HCT116 (cell line): ENCODE measurements at regions not wholly inside any gene's neighbourhood (a gene's known extent, or its start where the extent isn't known, plus 50 kb on each side); places are given as distances from the start of the nearest gene placed in this dataset.

Experiments used
- ATAC-seq: fragments of 200-7000 bp; cut with Tn5 transposase; 2 replicates; pipeline ENCODE4 v1.9.1; 2020; ENCODE audit warnings: mild to moderate bottlenecking, moderate library complexity
- BruUV-seq: library from RNA; stranded (reverse); fragments of 400-500 nt; replicated peaks from 2 replicates; lab custom pipeline; 2021; lab: Mats Ljungman, UMichigan
- CTCF ChIA-PET: fragments of 300-600 bp; sonication (Branson Sonifier 250); formaldehyde crosslinking; loops from one replicate; lab custom pipeline; 2021; ENCODE audit warnings: antibody characterized with exemption; lab: Charles Lee
- POLR2A ChIA-PET: fragments of 300-600, 350-600 bp; sonication (Branson Sonifier 250); formaldehyde crosslinking; loops from one replicate; lab custom pipeline; 2021; ENCODE audit warnings: antibody characterized with exemption; lab: Charles Lee
- RAD21 ChIA-PET, 2 experiments: fragments of 300-600 bp; sonication (Branson Sonifier 250); formaldehyde crosslinking; loops; one replicate each; lab custom pipeline; 2023; ENCODE audit warnings: low total read pairs in 2 of 2; ENCODE audit not compliant: uncharacterized antibody in 2 of 2, unreplicated experiment in 2 of 2, low non-redundant PET in 1 of 2; lab: Charles Lee
- DNase-seq: peaks from one replicate; pipeline ENCODE4 v3.0.0-alpha.2; 2010; ENCODE audit warnings: low read depth, low spot score
- H2AFZ ChIP-seq: fragments of 200-600 bp; shearing (Covaris generic), sonication (generic); 2 replicates; pipeline ENCODE4 v1.6.1; 2017; ENCODE audit warnings: low read depth, mixed run types, mixed read lengths, antibody characterized with exemption, low read length; ENCODE audit not compliant: poor library complexity, severe bottlenecking
- H3K27ac ChIP-seq: 2 replicates; pipeline ENCODE4 v1.5.1; 2012; ENCODE audit warnings: low read depth, low read length
- H3K27me3 ChIP-seq: fragments of 200-600 bp; sonication (generic); 2 replicates; pipeline ENCODE4 v1.6.1; 2016; ENCODE audit warnings: mixed run types, low read length, mixed read lengths; ENCODE audit not compliant: insufficient read depth
- H3K36me3 ChIP-seq, 2 experiments: fragments of 200-500 bp in 1 of 2; fragments of 200-600 bp in 1 of 2; sonication (Bioruptor generic) in 1 of 2; sonication (generic) in 1 of 2; 2 replicates each; pipeline versions ENCODE4 v1.5.1 to v1.6.1; 2014 to 2016; ENCODE audit warnings: low read length in 2 of 2, inconsistent platforms in 1 of 2, mixed read lengths in 1 of 2, mixed run types in 1 of 2; ENCODE audit not compliant: insufficient read depth in 2 of 2, control insufficient read depth in 1 of 2
- H3K4me1 ChIP-seq, 2 experiments: fragments of 200-600 bp in 1 of 2; sonication (generic) in 1 of 2; 2 replicates each; pipeline versions ENCODE4 v1.5.1 to v1.6.1; 2012 to 2017; ENCODE audit warnings: low read length in 2 of 2, inconsistent platforms in 1 of 2, mild to moderate bottlenecking in 1 of 2, mixed read lengths in 1 of 2, mixed run types in 1 of 2, moderate library complexity in 1 of 2; ENCODE audit not compliant: insufficient read depth in 2 of 2, control insufficient read depth in 1 of 2
- H3K4me2 ChIP-seq: fragments of 200-600 bp; sonication (generic); 2 replicates; pipeline ENCODE4 v1.6.1; 2017; ENCODE audit warnings: mixed run types, low read length, mixed read lengths
- H3K4me3 ChIP-seq, 2 experiments: fragments of 200-600 bp in 1 of 2; sonication (generic) in 1 of 2; replicated peaks in 1 of 2; 2 replicates each; pipeline ENCODE4 v1.5.1; 2011 to 2016; ENCODE audit warnings: low read length in 2 of 2, control low read depth in 1 of 2, low read depth in 1 of 2, mild to moderate bottlenecking in 1 of 2, mixed read lengths in 1 of 2, mixed run types in 1 of 2
- H3K79me2 ChIP-seq: fragments of 200-600 bp; sonication (generic); 2 replicates; pipeline ENCODE4 v1.6.1; 2017; ENCODE audit warnings: mild to moderate bottlenecking, mixed run types, low read length, moderate library complexity, mixed read lengths; ENCODE audit not compliant: insufficient read depth
- H3K9ac ChIP-seq: fragments of 200-600 bp; sonication (generic); 2 replicates; pipeline ENCODE4 v1.6.1; 2016; ENCODE audit warnings: low read length, mixed read lengths
- H3K9me2 ChIP-seq: fragments of 200-600 bp; sonication (generic), shearing (Covaris generic); 2 replicates; pipeline ENCODE4 v1.6.1; 2017; ENCODE audit warnings: mixed run types, mild to moderate bottlenecking, moderate library complexity; ENCODE audit not compliant: insufficient read depth
- H3K9me3 ChIP-seq, 2 experiments: fragments of 200-500 bp in 1 of 2; fragments of 200-600 bp in 1 of 2; sonication (Bioruptor generic) in 1 of 2; sonication (generic) in 1 of 2; 2 replicates each; pipeline ENCODE4 v1.6.1; 2014 to 2017; ENCODE audit warnings: low read length in 2 of 2, mixed read lengths in 2 of 2, inconsistent platforms in 1 of 2, low read depth in 1 of 2, mild to moderate bottlenecking in 1 of 2, mixed run types in 1 of 2, moderate library complexity in 1 of 2; ENCODE audit not compliant: control insufficient read depth in 1 of 2, insufficient read depth in 1 of 2
- H4K20me1 ChIP-seq: fragments of 200-600 bp; sonication (generic), shearing (Covaris generic); 2 replicates; pipeline ENCODE4 v1.6.1; 2017; ENCODE audit warnings: mixed run types, mild to moderate bottlenecking, moderate library complexity; ENCODE audit not compliant: insufficient read depth
- CBX3 ChIP-seq: IDR thresholded peaks from 2 replicates; pipeline ENCODE4 v1.6.1; 2012; ENCODE audit warnings: low read depth
- CEBPB ChIP-seq: IDR thresholded peaks from 2 replicates; pipeline ENCODE4 v1.6.1; 2012; ENCODE audit warnings: low read depth
- EGR1 ChIP-seq: IDR thresholded peaks from 2 replicates; pipeline ENCODE4 v1.6.1; 2012; ENCODE audit warnings: low read depth
- ELF1 ChIP-seq: IDR thresholded peaks from 2 replicates; pipeline ENCODE4 v1.6.1; 2012; ENCODE audit warnings: low read depth, borderline replicate concordance
- EZH2 ChIP-seq: fragments of 200-600 bp; sonication (generic); IDR thresholded peaks from 2 replicates; pipeline ENCODE4 v1.6.1; 2017; ENCODE audit warnings: antibody characterized with exemption, mixed run types
- FOSL1 ChIP-seq: IDR thresholded peaks from 2 replicates; pipeline ENCODE4 v1.6.1; 2012; ENCODE audit warnings: low read depth
- JUND ChIP-seq: IDR thresholded peaks from 2 replicates; pipeline ENCODE4 v1.6.1; 2012
- POLR2A ChIP-seq: IDR thresholded peaks from 2 replicates; pipeline ENCODE4 v1.7.0; 2011; ENCODE audit warnings: borderline replicate concordance; ENCODE audit not compliant: insufficient read depth, insufficient read length; ENCODE audit errors: extremely low read depth
- POLR2AphosphoS5 ChIP-seq: IDR thresholded peaks from 2 replicates; pipeline ENCODE4 v1.6.1; 2011; ENCODE audit warnings: mild to moderate bottlenecking, low read depth, low read length, moderate library complexity
- RAD21 ChIP-seq: IDR thresholded peaks from 2 replicates; pipeline ENCODE4 v1.6.1; 2012; ENCODE audit warnings: low read depth, mild to moderate bottlenecking
- SIN3A ChIP-seq: IDR thresholded peaks from 2 replicates; pipeline ENCODE4 v1.6.1; 2012; ENCODE audit warnings: low read depth
- SRF ChIP-seq: IDR thresholded peaks from 2 replicates; pipeline ENCODE4 v1.6.1; 2012; ENCODE audit warnings: low read depth
- TCF7L2 ChIP-seq: IDR thresholded peaks from 2 replicates; pipeline ENCODE4 v1.7.0; 2011; ENCODE audit warnings: borderline replicate concordance, inconsistent platforms; ENCODE audit not compliant: insufficient read depth, insufficient read length; ENCODE audit errors: extremely low read depth
- YY1 ChIP-seq: IDR thresholded peaks from 2 replicates; pipeline ENCODE4 v1.6.1; 2011; ENCODE audit warnings: low read length, low read depth, moderate library complexity, mild to moderate bottlenecking; ENCODE audit not compliant: insufficient replicate concordance; ENCODE audit errors: extremely low read depth
- ZFX ChIP-seq: fragments of 450-650 bp; IDR thresholded peaks from 2 replicates; pipeline ENCODE4 v1.6.1; 2017
- ZNF274 ChIP-seq: fragments of 200-500 bp; sonication (Bioruptor generic); IDR thresholded peaks from 2 replicates; pipeline ENCODE4 v1.6.1; 2014; ENCODE audit warnings: mild to moderate bottlenecking, low read depth, low read length, inconsistent platforms
- intact Hi-C: fragments of 100-400 bp; cut with micrococcal nuclease; formaldehyde crosslinking; loops from 2 replicates; pipeline ENCODE4 v1.10.0; 2022
- TF ChIP-seq, protein P1 (sequence below): IDR thresholded peaks from 2 replicates; pipeline ENCODE4 v1.6.1; 2012
- TF ChIP-seq, protein P2 (sequence below), 3 experiments: fragments of 200-600 bp in 1 of 3; sonication (generic) in 1 of 3; IDR thresholded peaks in 2 of 3; conservative IDR thresholded peaks in 1 of 3; 2 replicates each; pipeline ENCODE4 v1.5.1; 2012 to 2017; ENCODE audit warnings: low read depth in 2 of 3, low read length in 2 of 3, antibody characterized with exemption in 1 of 3, borderline replicate concordance in 1 of 3, control low read depth in 1 of 3, mild to moderate bottlenecking in 1 of 3, mixed read lengths in 1 of 3, mixed run types in 1 of 3, moderate library complexity in 1 of 3; ENCODE audit not compliant: insufficient read depth in 1 of 3
- TF ChIP-seq, protein P3 (sequence below): IDR thresholded peaks from 2 replicates; pipeline ENCODE4 v1.6.1; 2011; ENCODE audit warnings: mild to moderate bottlenecking, low read length, moderate library complexity; ENCODE audit not compliant: insufficient replicate concordance; ENCODE audit errors: extremely low read depth

DNA sequence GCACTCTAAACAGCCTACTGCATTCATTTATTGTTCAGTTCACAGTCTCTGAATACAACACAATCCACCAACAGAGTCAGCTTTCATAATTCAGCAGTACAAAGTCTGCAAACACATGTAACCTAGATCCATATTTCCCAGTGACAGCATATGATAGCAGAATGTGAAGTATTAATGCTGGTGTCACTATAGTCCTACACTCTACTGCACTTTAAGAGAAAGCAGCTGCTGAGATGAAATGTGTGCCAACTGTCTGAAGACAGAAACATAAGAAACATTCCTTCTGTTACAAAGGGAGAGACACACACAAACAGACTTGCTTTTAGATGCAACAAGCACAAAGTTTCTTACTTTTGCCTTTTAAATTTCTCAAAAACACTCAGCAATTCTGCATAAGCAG is 441.8 kb downstream of the ZEB2 start (continued):
- TF ChIP-seq EGR1, result no peak
- TF ChIP-seq, protein P1, sequence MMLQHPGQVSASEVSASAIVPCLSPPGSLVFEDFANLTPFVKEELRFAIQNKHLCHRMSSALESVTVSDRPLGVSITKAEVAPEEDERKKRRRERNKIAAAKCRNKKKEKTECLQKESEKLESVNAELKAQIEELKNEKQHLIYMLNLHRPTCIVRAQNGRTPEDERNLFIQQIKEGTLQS, result no peak
- no peak for TF ChIP-seq SIN3A
- TF ChIP-seq, protein P2, sequence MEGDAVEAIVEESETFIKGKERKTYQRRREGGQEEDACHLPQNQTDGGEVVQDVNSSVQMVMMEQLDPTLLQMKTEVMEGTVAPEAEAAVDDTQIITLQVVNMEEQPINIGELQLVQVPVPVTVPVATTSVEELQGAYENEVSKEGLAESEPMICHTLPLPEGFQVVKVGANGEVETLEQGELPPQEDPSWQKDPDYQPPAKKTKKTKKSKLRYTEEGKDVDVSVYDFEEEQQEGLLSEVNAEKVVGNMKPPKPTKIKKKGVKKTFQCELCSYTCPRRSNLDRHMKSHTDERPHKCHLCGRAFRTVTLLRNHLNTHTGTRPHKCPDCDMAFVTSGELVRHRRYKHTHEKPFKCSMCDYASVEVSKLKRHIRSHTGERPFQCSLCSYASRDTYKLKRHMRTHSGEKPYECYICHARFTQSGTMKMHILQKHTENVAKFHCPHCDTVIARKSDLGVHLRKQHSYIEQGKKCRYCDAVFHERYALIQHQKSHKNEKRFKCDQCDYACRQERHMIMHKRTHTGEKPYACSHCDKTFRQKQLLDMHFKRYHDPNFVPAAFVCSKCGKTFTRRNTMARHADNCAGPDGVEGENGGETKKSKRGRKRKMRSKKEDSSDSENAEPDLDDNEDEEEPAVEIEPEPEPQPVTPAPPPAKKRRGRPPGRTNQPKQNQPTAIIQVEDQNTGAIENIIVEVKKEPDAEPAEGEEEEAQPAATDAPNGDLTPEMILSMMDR (IDR thresholded peaks at IDR 0.05 in 2 of 3, conservative IDR thresholded peaks at IDR 0.05 in 1 of 3; ENCODE audit: borderline replicate concordance in 1 of 3, insufficient read depth in 1 of 3, low read depth in 2 of 3, low read length in 2 of 3), result no peak
- TF ChIP-seq YY1, result no peak
- TF ChIP-seq ZNF274, result no peak
- TF ChIP-seq CEBPB, result no peak

DNA sequence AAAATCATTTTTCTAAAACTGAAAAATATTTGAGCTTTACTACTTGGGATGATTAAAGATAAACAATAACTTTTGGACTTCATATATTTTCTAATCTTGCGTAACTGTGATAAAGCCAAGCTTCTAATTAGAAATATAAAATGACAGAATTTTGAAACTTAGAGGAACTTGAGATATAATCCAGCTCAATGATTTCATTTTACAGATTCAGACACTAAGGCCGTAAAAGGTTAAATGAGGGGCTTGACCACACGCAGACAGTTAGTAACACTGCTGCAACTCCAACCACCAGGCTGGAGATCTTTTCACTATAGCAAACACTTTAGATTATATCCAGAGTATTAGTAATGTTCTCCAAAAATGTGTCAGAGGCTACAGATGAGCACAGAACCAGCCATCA is 445.5 kb downstream of the ZEB2 start:
- BruUV-seq, result no TSS peak
- Histone ChIP-seq H3K9me2 (no peaks in the 10 kb centered on the region), H2AFZ (no peak overlapping the region), H3K9ac (no peak overlapping the region), H3K79me2 (no peaks in the 10 kb centered on the region), H3K27ac (no peak overlapping the region), H4K20me1 (no peaks in the 10 kb centered on the region), H3K4me3 (no peak overlapping the region), H3K27me3 (no peaks in the 10 kb centered on the region), H3K4me1 (no peaks in the 10 kb centered on the region), H3K4me2 (no peak overlapping the region), H3K36me3 (no peaks in the 10 kb centered on the region), H3K9me3 (no peaks in the 10 kb centered on the region)
- no peak for DNase-seq
- ATAC-seq, result no peak
- intact Hi-C loops, result no loop called here
- ChIA-PET POLR2A (no interaction called here), CTCF (no interaction called here), RAD21 (no interaction called here)
- TF ChIP-seq ELF1, result no peak
- TF ChIP-seq POLR2A, result no peak
- TF ChIP-seq TCF7L2, result no peak
- no peak for TF ChIP-seq EZH2
- TF ChIP-seq SIN3A, result no peak
- TF ChIP-seq CEBPB, result no peak
- TF ChIP-seq ZFX, result no peak
- no peak for TF ChIP-seq POLR2AphosphoS5
- no peak for TF ChIP-seq ZNF274
- no peak for TF ChIP-seq SRF
- TF ChIP-seq CBX3, result no peak
- TF ChIP-seq FOSL1, result no peak
- TF ChIP-seq, protein P3, sequence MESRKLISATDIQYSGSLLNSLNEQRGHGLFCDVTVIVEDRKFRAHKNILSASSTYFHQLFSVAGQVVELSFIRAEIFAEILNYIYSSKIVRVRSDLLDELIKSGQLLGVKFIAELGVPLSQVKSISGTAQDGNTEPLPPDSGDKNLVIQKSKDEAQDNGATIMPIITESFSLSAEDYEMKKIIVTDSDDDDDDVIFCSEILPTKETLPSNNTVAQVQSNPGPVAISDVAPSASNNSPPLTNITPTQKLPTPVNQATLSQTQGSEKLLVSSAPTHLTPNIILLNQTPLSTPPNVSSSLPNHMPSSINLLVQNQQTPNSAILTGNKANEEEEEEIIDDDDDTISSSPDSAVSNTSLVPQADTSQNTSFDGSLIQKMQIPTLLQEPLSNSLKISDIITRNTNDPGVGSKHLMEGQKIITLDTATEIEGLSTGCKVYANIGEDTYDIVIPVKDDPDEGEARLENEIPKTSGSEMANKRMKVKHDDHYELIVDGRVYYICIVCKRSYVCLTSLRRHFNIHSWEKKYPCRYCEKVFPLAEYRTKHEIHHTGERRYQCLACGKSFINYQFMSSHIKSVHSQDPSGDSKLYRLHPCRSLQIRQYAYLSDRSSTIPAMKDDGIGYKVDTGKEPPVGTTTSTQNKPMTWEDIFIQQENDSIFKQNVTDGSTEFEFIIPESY, result no peak
- TF ChIP-seq, protein P2 (IDR thresholded peaks at IDR 0.05 in 2 of 3, conservative IDR thresholded peaks at IDR 0.05 in 1 of 3; ENCODE audit: borderline replicate concordance in 1 of 3, insufficient read depth in 1 of 3, low read depth in 2 of 3, low read length in 2 of 3), result no peak
- no peak for TF ChIP-seq RAD21
- TF ChIP-seq JUND, result no peak
- TF ChIP-seq EGR1, result no peak
